Vagina (tissue), 2 donors: ENCODE measurements at regions not wholly inside any gene's neighbourhood (a gene's known extent, or its start where the extent isn't known, plus 50 kb on each side); places are given as distances from the start of the nearest gene placed in this dataset.

Experiments used
- DNase-seq, 2 donors: peaks; one replicate each; pipeline ENCODE4 v3.0.0-alpha.2; 2017; ENCODE audit errors: extremely low spot score in 2 of 2
- H3K27ac ChIP-seq: fragments of 200-600 bp; sonication (generic); one replicate; pipeline ENCODE4 v1.5.1; 2019
- H3K27me3 ChIP-seq: fragments of 200-600 bp; sonication (generic); one replicate; pipeline ENCODE4 v1.5.1; 2019
- H3K36me3 ChIP-seq, 2 donors: fragments of 200-600 bp; sonication (generic); one replicate each; pipeline ENCODE4 v1.5.1; 2017 to 2019
- H3K4me1 ChIP-seq: fragments of 200-600 bp; sonication (generic); one replicate; pipeline ENCODE4 v1.5.1; 2019
- H3K4me3 ChIP-seq, 2 donors: fragments of 200-600 bp; sonication (generic); 1 replicate in 1 of 2; 2 replicates in 1 of 2; pipeline ENCODE4 v1.5.1; 2016 to 2019
- H3K9me3 ChIP-seq: fragments of 200-600 bp; sonication (generic); one replicate; pipeline ENCODE4 v1.5.1; 2019
- CTCF ChIP-seq, 3 experiments: fragments of 450-650 bp in 2 of 3; fragments of 200-600 bp in 1 of 3; sonication (generic) in 1 of 3; IDR thresholded peaks; one replicate each; pipeline ENCODE4 v1.5.1; 2017 to 2019; ENCODE audit warnings: antibody characterized with exemption in 3 of 3, mild to moderate bottlenecking in 2 of 3, moderate library complexity in 2 of 3
- POLR2A ChIP-seq, 2 donors: fragments of 450-650 bp; IDR thresholded peaks; one replicate each; pipeline ENCODE4 v1.6.1; 2017; ENCODE audit warnings: antibody characterized with exemption in 2 of 2, mild to moderate bottlenecking in 2 of 2, moderate library complexity in 2 of 2
- POLR2AphosphoS5 ChIP-seq, 2 donors: sonication (generic); formaldehyde crosslinking; IDR thresholded peaks; one replicate each; pipeline ENCODE4 v1.9.0; 2017; ENCODE audit warnings: antibody characterized with exemption in 2 of 2, mild to moderate bottlenecking in 2 of 2, low read depth in 1 of 2; ENCODE audit not compliant: insufficient read depth in 1 of 2
- intact Hi-C: fragments of 100-400 bp; cut with DNase I; formaldehyde crosslinking; loops from one replicate; pipeline ENCODE4 v1.15.1; 2023

- intact Hi-C loops = no loop called here
- Histone ChIP-seq H3K27me3 (no peaks in the 10 kb centered on the region), H3K4me1 (peaks cover 9% of the 10 kb centered on the region), H3K36me3 (no peaks in the 10 kb centered on the region), H3K27ac (no peak overlapping the region), H3K9me3 (no peaks in the 10 kb centered on the region), H3K4me3 (no peak overlapping the region)
- TF ChIP-seq POLR2AphosphoS5 (IDR thresholded peaks at IDR 0.05; ENCODE audit: insufficient read depth in 1 of 2, low read depth in 1 of 2) (no peak), POLR2A (IDR thresholded peaks at IDR 0.05) (no peak), CTCF (IDR thresholded peaks at IDR 0.05) (no peak)
- no peak for DNase-seq
These were observed 86.2 kb upstream of the FRY start for GRCh38 chr13:31945202-31945961.

GRCh38 chr13:31946091-31946770 is 85.3 kb upstream of the FRY start:
- Histone ChIP-seq H3K9me3 (no peaks in the 10 kb centered on the region), H3K27me3 (no peaks in the 10 kb centered on the region), H3K36me3 (no peaks in the 10 kb centered on the region), H3K27ac (no peak overlapping the region), H3K4me3 (no peak overlapping the region), H3K4me1 (peaks cover 9% of the 10 kb centered on the region)
- TF ChIP-seq POLR2A (IDR thresholded peaks at IDR 0.05) (no peak), POLR2AphosphoS5 (IDR thresholded peaks at IDR 0.05; ENCODE audit: insufficient read depth in 1 of 2, low read depth in 1 of 2) (no peak), CTCF (IDR thresholded peaks at IDR 0.05) (no peak)
- no peak for DNase-seq
- intact Hi-C loops = no loop called here

- peaks cover 9% of the 10 kb centered on the region for H3K4me1 ChIP-seq
These were observed 84.5 kb upstream of the FRY start for GRCh38 chr13:31947105-31947504.

GRCh38 chr13:31947506-31947905 is 84.1 kb upstream of the FRY start:
- TF ChIP-seq POLR2A (IDR thresholded peaks at IDR 0.05) = no peak
- TF ChIP-seq POLR2AphosphoS5 (IDR thresholded peaks at IDR 0.05; ENCODE audit: insufficient read depth in 1 of 2, low read depth in 1 of 2) = no peak

More at GRCh38 chr13:31947105-31947504, 84.5 kb upstream of the FRY start:
- H3K27ac ChIP-seq = no peak overlapping the region
- H3K9me3 ChIP-seq = no peaks in the 10 kb centered on the region
- TF ChIP-seq POLR2A (IDR thresholded peaks at IDR 0.05) = no peak
- TF ChIP-seq POLR2AphosphoS5 (IDR thresholded peaks at IDR 0.05; ENCODE audit: insufficient read depth in 1 of 2, low read depth in 1 of 2) = no peak
- no peak for TF ChIP-seq CTCF (IDR thresholded peaks at IDR 0.05)
- intact Hi-C loops = no loop called here
- no peaks in the 10 kb centered on the region for H3K27me3 ChIP-seq
- no peaks in the 10 kb centered on the region for H3K36me3 ChIP-seq
- no peak overlapping the region for H3K4me3 ChIP-seq
- no peak for DNase-seq

GRCh38 chr13:31949486-31949885 is 82.1 kb upstream of the FRY start:
- Histone ChIP-seq H3K27ac (no peak overlapping the region), H3K4me1 (peaks cover 9% of the 10 kb centered on the region), H3K27me3 (no peaks in the 10 kb centered on the region), H3K36me3 (no peaks in the 10 kb centered on the region), H3K9me3 (no peaks in the 10 kb centered on the region), H3K4me3 (no peak overlapping the region)
- no peak for DNase-seq
- TF ChIP-seq POLR2A (IDR thresholded peaks at IDR 0.05) (no peak), POLR2AphosphoS5 (IDR thresholded peaks at IDR 0.05; ENCODE audit: insufficient read depth in 1 of 2, low read depth in 1 of 2) (no peak), CTCF (IDR thresholded peaks at IDR 0.05) (no peak)
- intact Hi-C loops = no loop called here

More at GRCh38 chr13:31947506-31947905, 84.1 kb upstream of the FRY start:
- peaks cover 9% of the 10 kb centered on the region for H3K4me1 ChIP-seq
- no peaks in the 10 kb centered on the region for H3K27me3 ChIP-seq
- H3K36me3 ChIP-seq = no peaks in the 10 kb centered on the region
- H3K4me3 ChIP-seq = no peak overlapping the region
- no peak overlapping the region for H3K27ac ChIP-seq
- DNase-seq = no peak
- no peaks in the 10 kb centered on the region for H3K9me3 ChIP-seq
- intact Hi-C loops = no loop called here
